Posterior cingulate gyrus (tissue), 11 donors: ENCODE measurements at regions not wholly inside any gene's neighbourhood (a gene's known extent, or its start where the extent isn't known, plus 50 kb on each side); places are given as distances from the start of the nearest gene placed in this dataset.
A peak's percentile ranks its signal among the peaks of the same experiment; 100 is the strongest.
"Not testable (repeated sequence)": the region's sequence is repeated elsewhere in the genome, so short reads cannot be mapped to it uniquely, and the experiment has no call there.

Experiments
- DNase-seq, 10 donors: peaks; one replicate each; pipeline versions ENCODE4 v3.0.0 to v3.0.0-alpha.2; 2020 to 2021; ENCODE audit warnings: mixed read lengths in 3 of 10
- intact Hi-C: fragments of 100-400 bp; cut with DNase I; formaldehyde crosslinking; loops from one replicate; pipeline ENCODE4 v1.15.1; 2023

DNA sequence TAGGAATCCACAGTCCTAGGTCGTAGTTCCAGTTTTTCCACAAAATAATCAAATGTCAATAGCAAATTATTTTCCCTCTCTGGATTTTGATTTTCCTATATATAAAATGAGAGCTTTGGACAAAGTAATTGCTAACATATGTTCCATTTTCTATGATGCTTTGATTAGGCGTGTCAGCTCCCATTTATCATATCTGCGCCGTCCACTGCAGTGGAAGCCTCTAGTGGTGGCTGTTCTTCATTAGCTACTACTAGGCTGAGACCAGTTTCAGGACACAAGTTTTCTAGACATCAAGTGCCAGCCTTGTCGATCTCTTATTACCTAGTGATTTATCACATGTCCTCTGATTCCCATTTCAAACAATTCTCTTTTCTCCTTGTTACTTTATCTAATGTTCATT lies 271.5 kb downstream of the TUSC7 start:
- DNase-seq, result no peak
- intact Hi-C loops, result no loop called here

DNA sequence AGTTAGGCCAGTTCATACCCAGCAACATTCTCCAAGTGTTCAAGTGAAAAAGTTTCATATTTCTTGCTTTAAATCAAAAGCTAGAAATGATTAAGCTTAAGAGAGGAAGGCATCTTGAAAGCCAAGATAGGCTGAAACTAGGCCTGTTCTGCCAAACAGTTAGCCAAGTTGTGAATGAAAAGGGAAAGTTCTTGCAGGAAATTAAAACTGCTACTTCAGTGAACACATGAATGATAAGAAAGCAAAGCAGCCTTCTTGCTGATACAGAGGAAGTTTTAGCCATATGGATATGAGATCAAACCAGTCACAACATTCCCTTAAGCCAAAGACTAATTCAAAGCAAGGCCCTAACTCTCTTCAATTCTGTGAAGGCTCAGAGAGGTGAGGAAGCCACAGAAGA lies 274.7 kb downstream of the TUSC7 start:
- intact Hi-C loops, result no loop called here
- DNase-seq, result no peak

DNA sequence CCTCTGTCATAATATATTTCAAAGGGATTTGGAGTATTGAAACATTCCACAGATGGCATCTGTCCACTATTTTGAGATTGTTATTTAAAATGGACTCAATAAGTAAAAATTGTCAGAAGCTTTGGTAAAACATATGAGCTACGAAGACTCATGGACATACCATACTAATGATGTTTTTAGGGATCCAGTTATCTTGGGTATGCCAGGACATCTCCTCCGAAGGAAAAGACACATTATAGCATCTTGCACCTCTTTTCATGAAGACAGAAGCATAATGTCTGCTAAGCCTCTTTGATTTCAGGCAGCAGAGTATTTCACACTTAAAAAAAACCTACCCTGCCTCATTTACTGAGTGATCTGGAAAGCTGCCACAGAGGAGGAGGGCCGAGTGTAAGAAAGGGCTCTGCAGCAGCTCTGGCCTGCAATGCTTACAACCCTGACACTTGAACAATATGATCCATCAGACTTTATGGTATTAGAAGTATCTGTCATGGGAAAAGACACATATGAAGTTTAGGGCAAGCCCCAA lies 284.8 kb downstream of the TUSC7 start:
- DNase-seq, result peak in 1 of 10 donors; percentile 51
- intact Hi-C loops, result no loop called here

DNA sequence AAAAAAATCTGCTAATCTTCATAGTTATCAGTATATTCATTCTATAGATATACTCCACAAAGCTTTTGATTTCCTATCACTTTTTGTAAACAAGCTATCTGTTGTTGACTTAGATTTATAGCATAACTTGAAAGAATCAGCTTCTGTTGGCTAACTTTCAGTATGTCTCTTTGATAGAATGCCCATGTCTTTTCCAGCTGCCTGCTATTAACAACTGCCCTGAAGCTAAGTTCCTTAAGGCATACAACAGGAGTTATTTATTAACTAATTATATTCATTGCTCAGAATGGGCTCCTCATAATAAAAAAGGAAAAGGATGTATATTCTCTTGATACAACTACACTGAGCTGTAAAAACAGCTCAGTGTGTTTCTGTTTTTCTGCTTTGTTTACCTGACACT lies 293.9 kb downstream of the TUSC7 start:
- DNase-seq, result no peak
- intact Hi-C loops, result no loop called here

DNA sequence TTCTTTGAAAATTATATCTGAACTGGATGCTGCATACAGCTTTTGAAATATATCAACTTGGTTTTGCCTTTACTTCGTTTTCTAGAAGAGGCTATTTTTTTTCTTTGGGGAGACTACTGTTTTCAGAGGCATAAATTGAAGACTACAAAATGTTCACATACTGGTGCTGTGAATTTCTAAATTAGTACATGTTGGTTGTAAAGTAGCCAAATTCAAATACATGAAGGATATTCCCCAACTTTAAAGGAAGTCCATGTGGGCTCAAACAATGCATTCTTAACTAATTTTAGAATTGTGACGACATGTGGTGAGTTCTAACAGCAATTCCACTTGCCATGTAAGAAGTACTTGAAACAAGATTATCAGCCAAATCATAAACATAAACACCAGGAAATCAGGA lies 295.7 kb downstream of the TUSC7 start:
- intact Hi-C loops, result no loop called here
- no peak for DNase-seq

DNA sequence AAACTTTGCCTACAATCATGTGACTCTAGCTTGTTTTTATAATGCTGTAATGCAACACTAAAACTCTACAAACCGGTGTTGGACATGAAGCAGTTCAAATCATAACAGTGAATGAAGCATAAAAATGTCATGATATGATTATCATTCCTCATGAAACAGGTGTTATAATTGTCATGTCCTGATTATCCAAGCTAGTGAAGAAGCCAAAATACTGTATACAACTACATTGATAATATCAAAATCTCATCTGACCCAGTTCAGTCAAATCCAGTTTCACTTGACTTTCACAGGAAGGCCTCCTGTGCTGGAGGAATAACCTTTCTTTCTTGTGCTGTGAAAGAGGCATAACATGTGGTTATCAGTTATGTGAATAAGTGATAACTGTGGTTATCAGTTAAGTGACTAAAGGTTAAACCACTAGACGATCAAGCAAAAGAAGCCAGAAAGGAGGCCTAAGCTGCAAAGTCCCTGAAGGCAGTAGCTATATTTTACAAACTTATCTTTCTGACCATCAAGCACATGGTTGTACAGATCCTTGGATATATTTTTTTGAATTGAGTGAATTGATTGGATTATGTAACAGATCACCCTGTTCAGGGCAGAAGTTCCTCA lies 296.4 kb downstream of the TUSC7 start:
- DNase-seq, result no peak
- intact Hi-C loops, result no loop called here

DNA sequence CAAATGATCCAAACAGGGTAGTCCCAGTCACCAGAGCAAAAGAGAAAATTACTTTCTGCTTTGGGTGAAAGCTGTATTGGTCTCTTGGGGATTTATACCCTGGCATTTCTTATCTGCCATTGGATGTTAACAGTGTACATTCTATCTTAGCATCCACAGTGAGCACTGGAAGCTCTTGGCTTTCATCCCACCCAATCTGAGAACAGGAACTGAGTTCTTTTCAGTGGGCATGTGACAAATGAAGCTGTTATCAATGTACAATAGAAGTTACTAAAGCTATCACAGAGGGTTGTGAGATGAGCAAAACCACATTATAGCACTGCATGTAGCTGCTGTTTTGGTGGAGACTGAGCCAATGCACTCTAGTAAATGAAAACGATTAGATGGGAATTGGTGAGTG lies 300.7 kb downstream of the TUSC7 start:
- intact Hi-C loops, result loop anchor here (10.0 kb wide), 1 partner anchor 704 kb away; no protein-coding TSS in a partner anchor
- no peak for DNase-seq

DNA sequence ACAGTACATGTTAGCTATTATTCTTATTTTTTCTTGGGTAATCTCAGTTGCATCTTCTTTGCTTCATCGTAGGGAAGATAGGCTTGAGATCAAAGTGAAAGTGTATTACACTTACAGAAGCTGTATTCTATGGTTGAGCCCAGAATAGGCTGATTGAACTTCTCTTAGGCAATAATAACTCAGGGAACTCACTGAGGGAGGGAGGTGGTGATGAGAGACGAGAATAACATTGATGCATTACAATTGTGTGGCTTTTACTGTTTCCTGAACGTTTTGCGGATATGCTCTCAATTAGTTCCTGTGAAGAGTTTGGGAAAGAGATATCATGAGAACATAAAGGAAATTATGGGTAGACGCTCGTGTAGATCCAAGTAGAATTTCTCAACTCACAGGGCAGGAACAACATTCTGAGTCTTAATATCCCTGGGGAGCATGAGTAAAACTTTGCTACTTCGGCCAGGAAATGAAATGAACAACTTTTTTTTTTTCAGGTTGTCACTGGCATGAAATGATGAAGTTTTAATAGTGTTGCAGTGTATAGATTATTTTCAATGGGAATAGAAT lies 302.2 kb downstream of the TUSC7 start:
- no peak for DNase-seq
- intact Hi-C loops, result loop anchor here (10.0 kb wide), 1 partner anchor 703 kb away; no protein-coding TSS in a partner anchor

DNA sequence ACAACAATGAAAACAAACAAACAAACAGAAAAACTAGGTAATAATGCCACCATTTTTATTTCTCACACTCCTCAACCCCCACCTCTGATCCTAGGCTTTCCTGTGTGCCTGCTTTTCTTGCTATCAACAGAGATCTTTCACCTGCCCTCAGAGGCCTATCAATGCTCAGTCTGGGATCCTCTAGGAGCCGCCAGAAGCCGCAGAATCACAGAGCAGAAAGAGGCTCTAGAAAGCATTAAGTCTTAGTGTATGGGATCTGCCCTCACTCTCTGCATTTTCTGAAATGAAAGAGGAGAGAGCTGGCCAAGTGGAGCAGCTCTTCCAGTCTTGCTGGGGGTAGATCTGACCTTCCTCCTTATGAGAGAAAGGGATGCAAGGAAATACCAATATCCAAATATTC lies 306.8 kb downstream of the TUSC7 start:
- intact Hi-C loops, result loop anchor here (5.0 to 10.0 kb wide), 3 partner anchors 41 to 981 kb away; no protein-coding TSS in a partner anchor
- DNase-seq, result no peak

DNA sequence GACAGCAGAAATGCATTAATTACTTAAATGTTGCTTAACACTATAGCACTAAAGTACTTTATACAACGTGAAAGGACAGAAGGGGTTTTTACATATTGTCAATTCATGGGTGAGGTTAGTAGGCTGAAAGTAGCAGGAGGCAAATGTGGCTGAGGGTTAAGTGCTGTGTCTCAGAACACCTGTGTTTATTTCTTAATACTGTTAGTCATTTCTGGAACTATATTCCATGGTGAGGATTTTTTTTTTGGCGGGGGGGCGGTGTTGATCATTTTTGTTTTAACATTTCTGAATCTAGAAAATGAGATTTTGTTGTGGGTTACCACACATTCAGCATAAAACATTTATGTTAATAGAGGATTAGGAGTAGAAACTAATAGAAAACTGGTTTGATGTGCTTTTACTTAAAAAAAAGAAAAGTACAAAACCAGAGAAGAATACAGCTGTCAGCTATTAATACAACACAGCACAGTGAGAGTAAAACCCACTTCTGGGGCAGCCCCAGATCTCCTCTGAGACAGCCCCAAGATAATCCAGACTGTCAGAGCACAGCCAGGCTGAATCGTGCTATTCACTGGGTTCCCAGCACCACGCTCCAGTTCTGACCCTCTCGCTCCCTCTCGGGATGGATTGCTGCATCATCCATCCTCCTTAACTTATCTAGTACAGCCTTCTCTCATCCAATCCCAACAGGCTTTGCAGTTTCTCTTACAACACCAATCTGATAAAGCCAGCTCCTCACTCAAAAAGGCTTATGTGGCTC lies 307.7 kb downstream of the TUSC7 start:
- intact Hi-C loops, result loop anchor here (5.0 to 10.0 kb wide), 3 partner anchors 40 to 980 kb away; no protein-coding TSS in a partner anchor
- DNase-seq, result no peak

DNA sequence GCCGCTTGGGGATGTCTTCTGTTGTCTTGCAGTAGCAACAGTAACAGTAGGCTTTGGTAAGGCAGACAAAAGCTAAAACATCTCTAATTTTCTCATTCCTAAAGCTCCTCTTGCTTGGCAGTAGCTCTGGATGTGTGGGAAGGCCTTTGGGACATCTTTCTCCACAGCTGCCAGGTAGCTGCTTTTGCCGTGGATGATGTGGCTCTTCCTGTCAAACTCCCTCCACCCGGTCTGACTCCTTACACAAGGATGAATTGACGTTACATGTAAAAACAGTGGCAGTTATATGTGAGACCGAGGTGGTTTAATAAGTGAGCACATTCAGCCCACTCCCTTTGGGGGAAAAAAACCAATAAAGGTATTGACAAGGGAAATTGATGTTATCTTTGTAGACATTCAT lies 309.1 kb downstream of the TUSC7 start:
- peak in 7 of 10 donors; percentile 12 to 72 (median 28) for DNase-seq
- intact Hi-C loops, result loop anchor here (2.0 to 10.0 kb wide), 5 partner anchors 39 to 979 kb away; no protein-coding TSS in a partner anchor

DNA sequence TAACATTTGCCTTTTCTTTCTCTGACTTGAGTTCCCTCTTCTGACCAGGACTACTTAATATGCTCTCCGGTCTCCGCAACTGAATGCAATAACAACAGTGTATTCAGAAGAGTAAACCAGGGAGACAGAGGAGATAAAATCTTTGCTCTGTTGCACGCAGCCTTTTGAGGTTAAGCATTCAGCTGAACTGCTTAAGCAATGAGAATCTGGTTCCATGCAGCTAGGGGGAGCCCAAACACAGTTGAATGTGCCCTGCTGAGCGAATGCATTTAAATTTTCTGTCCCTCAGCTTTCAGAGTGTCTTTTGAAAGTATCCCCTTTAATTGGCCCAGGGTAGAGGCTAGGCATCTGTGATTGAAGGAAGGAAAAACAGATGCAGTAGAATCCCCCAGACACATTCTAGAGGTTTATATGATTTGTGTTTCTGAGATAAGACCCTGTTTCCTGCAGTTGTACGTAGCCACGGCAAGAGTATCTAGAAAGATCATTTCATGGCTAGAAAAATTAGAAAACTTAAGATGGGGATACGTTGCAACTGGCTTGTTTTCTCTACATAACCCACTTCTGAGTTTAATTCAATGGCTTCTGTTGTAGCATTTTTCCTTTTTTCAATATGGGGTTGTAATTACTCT lies 309.6 kb downstream of the TUSC7 start:
- DNase-seq, result peak; percentile 42 to 95 (median 79)
- intact Hi-C loops, result loop anchor here (2.0 to 10.0 kb wide), 5 partner anchors 38 to 978 kb away; no protein-coding TSS in a partner anchor

DNA sequence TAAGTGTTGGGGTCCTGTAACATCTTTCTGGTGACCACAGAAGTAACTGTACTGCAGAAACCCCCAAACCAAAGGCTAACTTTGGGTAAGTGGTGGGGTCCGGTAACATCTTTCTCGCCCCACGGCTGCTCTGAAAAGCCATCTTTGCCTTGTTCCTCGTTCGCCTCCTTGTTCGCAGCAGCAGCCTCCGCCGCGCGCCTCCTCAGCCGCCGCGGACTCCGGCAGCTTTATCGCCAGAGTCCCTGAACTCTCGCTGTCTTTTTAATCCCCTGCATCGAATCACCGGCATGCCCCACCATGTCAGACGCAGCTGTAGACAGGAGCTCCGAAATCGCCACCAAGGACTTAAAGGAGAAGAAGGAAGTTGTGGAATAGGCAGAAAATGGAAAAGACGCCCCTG lies 316.8 kb downstream of the TUSC7 start:
- intact Hi-C loops, result no loop called here

DNA sequence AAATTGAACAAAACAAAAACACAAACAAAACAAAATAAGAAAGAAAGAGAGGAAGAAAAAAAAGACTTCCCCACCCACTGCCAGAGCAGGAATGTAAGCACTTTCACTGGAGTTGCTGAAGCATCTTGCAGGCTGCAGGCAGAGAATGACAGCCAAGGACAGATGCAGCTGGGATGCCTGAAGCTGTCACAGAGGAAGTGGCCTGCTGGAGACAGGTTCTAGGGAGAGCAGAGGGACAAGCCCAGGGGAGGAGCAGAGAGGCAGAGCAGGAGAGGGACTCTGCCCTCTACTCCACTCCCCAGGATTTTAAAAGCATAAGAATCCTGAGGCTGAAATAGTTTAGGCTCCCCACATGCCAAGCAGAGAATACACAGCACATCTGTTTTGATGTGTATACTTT lies 326.2 kb downstream of the TUSC7 start:
- DNase-seq, result no peak
- intact Hi-C loops, result no loop called here

More for the DNA sequence above, 316.8 kb downstream of the TUSC7 start:
- no peak for DNase-seq

DNA sequence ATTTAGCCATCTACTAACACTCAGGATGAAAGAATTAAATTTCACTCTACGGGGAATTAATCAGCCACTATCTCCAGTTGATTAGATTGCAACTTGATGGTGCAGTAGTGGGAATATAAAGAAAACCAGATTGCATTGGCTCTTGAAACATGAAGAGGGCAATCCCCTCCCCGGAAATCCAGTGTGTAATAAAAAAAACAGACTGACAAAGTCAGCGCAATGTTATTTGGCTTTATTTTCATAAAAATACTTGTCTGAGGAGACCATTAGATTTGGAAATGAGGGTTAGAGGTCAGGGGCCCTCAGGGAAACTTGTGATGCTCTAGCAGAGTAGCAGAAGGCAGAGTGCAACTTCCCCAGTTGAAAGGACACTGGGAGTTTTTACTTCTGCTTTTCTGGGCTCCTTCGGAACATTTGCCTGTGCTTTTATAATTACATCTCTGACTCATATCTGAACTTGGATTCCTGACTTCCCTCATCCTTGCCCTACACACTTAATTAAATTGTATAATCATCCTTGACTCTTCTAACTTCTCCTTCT lies 326.8 kb downstream of the TUSC7 start:
- intact Hi-C loops, result no loop called here

DNA sequence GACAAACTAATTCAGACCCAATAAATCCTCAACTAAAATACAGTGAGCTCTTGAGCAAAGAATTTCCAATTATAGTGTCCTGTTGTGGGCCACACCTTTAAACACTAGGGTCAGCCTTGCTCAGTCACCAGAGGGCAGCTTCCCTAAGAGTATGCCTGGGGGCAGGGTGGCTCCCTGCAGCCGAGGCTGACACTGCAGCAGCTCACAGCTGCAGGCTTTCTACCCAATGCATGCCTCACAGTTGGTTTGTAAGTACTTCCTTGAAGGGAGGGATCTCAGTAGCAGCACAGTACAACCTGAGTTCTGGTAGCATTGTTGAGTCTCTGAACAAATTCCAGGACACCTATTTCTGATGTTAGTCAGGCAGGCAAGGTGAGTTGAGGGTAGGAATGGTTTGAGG lies 335.6 kb downstream of the TUSC7 start:
- intact Hi-C loops, result no loop called here
- peak in 1 of 10 donors; percentile 6 for DNase-seq

More for the DNA sequence above, 326.8 kb downstream of the TUSC7 start:
- no peak for DNase-seq

DNA sequence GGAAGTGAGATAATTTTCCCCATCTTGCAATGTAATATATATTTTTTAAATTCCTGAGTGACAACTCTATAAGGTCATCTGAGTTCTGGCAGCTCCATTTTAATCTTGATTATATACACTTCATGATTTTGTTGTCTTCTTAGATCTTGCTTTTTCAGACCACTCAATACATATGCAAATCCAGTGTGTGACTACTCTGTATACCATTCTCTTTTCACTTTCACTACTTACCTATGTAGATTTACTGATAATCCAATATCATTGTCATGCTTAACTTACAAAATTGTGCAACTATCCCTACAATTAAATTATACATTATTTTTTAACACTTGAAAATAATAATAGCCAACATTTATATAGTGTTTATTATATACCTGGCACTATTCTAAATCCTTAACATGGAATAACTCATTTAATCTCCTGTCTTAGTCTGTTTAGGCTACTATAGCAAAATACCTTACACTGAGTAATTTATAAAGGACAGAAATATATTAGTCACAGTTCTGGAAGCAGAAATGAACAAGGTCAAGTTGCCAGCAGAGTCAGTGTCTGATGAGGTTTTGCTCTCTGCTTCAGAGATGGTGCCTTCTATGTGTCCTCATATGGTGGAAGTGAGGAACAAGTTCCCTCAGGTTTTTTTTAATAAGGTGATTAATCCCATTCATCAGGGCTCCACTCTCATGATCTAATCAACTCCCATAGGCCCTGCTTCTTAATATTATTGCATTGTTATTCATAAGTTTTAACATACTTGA lies 338.5 kb downstream of the TUSC7 start:
- intact Hi-C loops, result no loop called here
- DNase-seq, result no peak

DNA sequence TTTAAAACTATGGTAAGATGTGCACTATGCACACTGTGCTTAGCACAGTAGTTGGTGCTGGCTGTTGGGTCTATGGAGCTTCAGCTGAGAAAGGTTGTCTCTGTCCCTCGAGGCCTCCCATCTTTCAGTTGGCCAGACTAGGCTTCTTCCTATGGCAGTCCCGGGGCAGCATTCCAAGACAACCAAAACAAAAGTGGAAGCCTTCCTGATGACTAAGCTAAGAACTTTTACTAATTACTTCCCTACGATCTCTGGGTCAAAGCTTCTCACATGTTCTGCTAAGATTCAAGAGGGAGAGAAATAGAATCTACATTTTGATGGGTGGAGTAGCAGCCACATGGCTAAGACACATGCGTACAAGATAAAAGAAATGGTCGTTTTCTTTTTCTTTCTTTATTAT lies 342.8 kb downstream of the TUSC7 start:
- DNase-seq, result no peak
- intact Hi-C loops, result no loop called here

DNA sequence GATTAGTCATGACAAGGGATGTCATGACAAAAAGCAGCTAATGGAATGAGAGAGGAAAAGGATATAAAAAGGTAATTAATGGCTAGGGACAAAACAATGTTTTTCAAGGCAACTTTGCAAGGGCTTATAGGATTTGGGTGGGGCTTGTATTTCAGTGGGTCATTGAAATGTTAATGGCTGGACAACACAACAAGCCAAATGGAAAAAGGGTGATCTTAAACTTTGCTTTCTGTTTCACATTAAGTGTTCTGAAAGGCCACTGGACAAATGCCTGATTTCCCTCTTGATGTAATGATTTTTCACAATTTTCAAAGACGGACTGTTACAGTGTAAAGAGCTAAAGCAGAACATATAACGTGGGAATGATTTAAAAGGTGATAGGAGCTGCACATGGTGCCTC lies 345.0 kb downstream of the TUSC7 start:
- intact Hi-C loops, result no loop called here
- DNase-seq, result no peak

DNA sequence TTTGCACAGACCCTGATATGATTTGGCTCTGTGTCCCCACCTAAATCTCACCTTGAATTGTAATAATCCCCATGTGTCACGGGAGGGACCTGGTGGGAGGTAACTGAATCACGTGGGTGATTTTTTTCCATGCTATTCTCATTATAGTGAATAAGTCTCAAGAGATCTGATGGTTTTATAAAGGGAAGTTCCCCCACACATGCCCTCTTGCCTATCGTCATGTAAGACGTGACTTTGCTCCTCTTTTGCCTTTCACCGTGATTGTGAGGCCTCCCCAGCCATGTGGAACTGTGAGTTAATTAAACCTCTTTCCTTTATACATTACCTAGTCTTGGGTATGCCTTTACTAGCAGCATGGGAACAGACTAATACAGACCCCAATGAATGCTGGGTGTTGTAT lies 347.4 kb downstream of the TUSC7 start:
- not testable (repeated sequence) for DNase-seq
- intact Hi-C loops, result loop anchor here (5.0 kb wide), 2 partner anchors 40 to 300 kb away; no protein-coding TSS in a partner anchor
